HG03571 (cell line): ENCODE measurements at regions not wholly inside any gene's neighbourhood (a gene's known extent, or its start where the extent isn't known, plus 50 kb on each side); places are given as distances from the start of the nearest gene placed in this dataset.
"Not testable (repeated sequence)": the region's sequence is repeated elsewhere in the genome, so short reads cannot be mapped to it uniquely, and the experiment has no call there.

ENCODE experiments used
- ATAC-seq: cut with Tn5 transposase; IDR thresholded peaks from one replicate; pipeline ENCODE4 v1.9.1; 2021; ENCODE audit not compliant: unreplicated experiment

GRCh38 chr15:54779271-54779670 lies 417.5 kb downstream of the RSL24D1 start:
- no peak for ATAC-seq

DNA sequence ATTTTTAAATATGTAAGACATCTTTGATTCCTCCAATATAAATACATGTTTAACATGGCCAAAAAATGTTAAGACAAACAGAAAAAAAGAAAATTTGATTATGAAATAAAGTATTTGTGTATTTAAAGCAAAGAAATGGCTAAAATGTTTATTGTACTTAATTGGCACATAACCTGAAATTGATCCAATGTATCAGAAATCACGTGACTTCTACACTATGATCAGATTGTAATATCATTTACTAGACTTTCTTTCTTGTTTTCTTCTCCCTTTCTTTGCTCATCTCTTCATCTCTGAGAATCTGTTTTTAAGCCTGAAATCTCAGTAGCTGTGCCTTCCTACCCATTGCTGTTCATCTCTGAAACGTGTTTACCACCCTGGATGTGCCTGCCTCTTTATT lies 420.3 kb downstream of the RSL24D1 start:
- no peak for ATAC-seq

DNA sequence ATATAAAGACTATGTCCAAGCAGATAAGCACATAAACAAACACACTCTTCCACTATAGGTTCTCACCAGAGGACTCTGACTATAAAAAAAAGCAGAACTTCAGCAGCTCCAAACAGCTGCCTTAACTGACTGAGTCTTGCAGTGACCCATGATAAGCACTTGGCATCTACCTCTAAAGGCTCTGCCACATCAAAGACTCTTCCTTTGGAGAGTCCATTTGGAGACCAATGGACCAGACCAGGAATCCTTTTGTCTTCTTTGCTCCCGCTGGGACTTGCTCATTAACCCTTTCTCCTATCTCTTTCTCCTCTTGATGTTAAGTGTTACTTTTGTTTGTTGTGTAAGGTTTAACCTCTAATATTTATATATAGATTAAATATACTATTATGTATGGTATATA lies 424.1 kb downstream of the RSL24D1 start:
- no peak for ATAC-seq

GRCh38 chr15:54749461-54749860 lies 447.3 kb downstream of the RSL24D1 start:
- not testable (repeated sequence) for ATAC-seq

DNA sequence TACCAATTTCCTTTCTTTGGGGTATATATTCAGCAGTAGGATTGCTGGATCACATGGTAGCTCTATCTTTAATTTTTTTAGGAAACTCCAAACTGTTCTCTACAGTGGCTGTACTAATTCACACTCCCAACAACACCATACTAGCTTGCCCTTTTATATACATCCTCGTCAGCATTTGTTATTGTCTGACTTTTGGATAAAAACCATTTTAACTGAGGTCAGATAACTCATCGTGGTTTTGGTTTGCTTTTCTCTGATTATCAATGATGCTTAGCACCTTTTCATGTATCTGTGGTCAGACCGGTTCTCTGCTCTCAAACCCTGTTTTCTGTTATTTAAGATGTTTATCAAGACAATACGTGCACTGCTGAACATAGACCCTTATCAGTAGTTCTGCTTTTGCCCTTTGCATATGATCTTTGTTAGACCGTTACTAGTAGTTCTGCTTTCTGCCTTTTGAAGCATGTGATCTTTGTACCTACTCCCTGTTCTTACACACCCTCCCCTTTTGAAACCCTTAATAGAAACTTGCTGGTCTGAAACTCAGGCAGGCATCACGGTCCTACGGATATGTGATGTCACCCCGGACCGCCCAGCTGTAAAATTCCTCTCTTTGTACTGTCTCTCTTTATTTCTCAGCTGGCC lies 474.3 kb downstream of the RSL24D1 start:
- no peak for ATAC-seq

GRCh38 chr15:54719325-54719724 lies 477.4 kb downstream of the RSL24D1 start:
- ATAC-seq: no peak

- ATAC-seq: no peak
Observed at GRCh38 chr15:54707805-54708752, 488.7 kb downstream of the RSL24D1 start.

GRCh38 chr15:54687628-54688027 lies 509.1 kb downstream of the RSL24D1 start:
- no peak for ATAC-seq
